ENCODE measurements at regions not wholly inside any gene's neighbourhood (a gene's known extent, or its start where the extent isn't known, plus 50 kb on each side); places are given as distances from the start of the nearest gene placed in this dataset.

GRCh38 chr4:130266814-130267213, 1170.9 kb downstream of the C4orf33 start:
- TF ChIP-seq CTCF (optimal IDR thresholded peaks at IDR 0.05 in 1 of 3, IDR thresholded peaks at IDR 0.05 in 1 of 3, conservative IDR thresholded peaks at IDR 0.05 in 1 of 3; ENCODE audit: extremely low read depth in 1 of 3, insufficient read depth in 2 of 3, low read length in 3 of 3) (no peak), EZH2 (IDR thresholded peaks at IDR 0.05; ENCODE audit: low read length) (no peak)
